Common myeloid progenitor, CD34-positive (primary cell): ENCODE measurements at regions not wholly inside any gene's neighbourhood (a gene's known extent, or its start where the extent isn't known, plus 50 kb on each side); places are given as distances from the start of the nearest gene placed in this dataset.

Source experiments
- CTCF ChIA-PET: fragments of 350-600 bp; sonication (Branson Sonifier 250); formaldehyde crosslinking; loops from one replicate; lab custom pipeline; 2021; ENCODE audit warnings: antibody characterized with exemption; lab: Charles Lee
- POLR2A ChIA-PET: fragments of 350-600 bp; sonication (Branson Sonifier 250); formaldehyde crosslinking; loops from one replicate; lab custom pipeline; 2021; ENCODE audit warnings: antibody characterized with exemption; lab: Charles Lee
- DNase-seq, 3 donors: peaks; one replicate each; pipeline versions ENCODE4 v3.0.0 to v3.0.0-alpha.2; 2013
- H3K27ac ChIP-seq, 2 experiments: 1 replicate in 1 of 2; 2 replicates in 1 of 2; pipeline ENCODE4 v1.7.0; 2013; ENCODE audit warnings: inconsistent platforms in 2 of 2, low read length in 2 of 2, mild to moderate bottlenecking in 2 of 2, low read depth in 1 of 2, moderate library complexity in 1 of 2; ENCODE audit not compliant: severe bottlenecking in 2 of 2, insufficient read depth in 1 of 2, poor library complexity in 1 of 2
- H3K27me3 ChIP-seq, 5 experiments: replicated peaks in 2 of 5; 1 replicate in 3 of 5; 2 replicates in 2 of 5; pipeline versions ENCODE4 v1.6.1 to v1.7.0; 2013; ENCODE audit warnings: low read length in 4 of 5, mild to moderate bottlenecking in 2 of 5, moderate library complexity in 2 of 5, inconsistent platforms in 1 of 5; ENCODE audit not compliant: insufficient read depth in 5 of 5, control insufficient read depth in 4 of 5
- H3K36me3 ChIP-seq, 4 experiments: 1 replicate in 2 of 4; 2 replicates in 2 of 4; pipeline versions ENCODE4 v1.6.1 to v1.7.0; 2013; ENCODE audit warnings: low read length in 3 of 4, control low read depth in 1 of 4, mild to moderate bottlenecking in 1 of 4; ENCODE audit not compliant: control insufficient read depth in 4 of 4, insufficient read depth in 4 of 4
- H3K4me1 ChIP-seq, 4 experiments: 1 replicate in 3 of 4; 2 replicates in 1 of 4; pipeline versions ENCODE4 v1.6.1 to v1.7.1; 2013; ENCODE audit warnings: low read length in 3 of 4, mild to moderate bottlenecking in 3 of 4, control low read depth in 1 of 4, inconsistent platforms in 1 of 4, moderate library complexity in 1 of 4; ENCODE audit not compliant: control insufficient read depth in 4 of 4, insufficient read depth in 4 of 4; ENCODE audit errors: control extremely low read depth in 1 of 4
- H3K4me3 ChIP-seq, 7 experiments: 1 replicate in 4 of 7; 2 replicates in 3 of 7; pipeline versions ENCODE4 v1.5.1 to v1.7.0; 2013; ENCODE audit warnings: mild to moderate bottlenecking in 7 of 7, low read length in 6 of 7, moderate library complexity in 6 of 7, inconsistent platforms in 2 of 7, low read depth in 2 of 7, control low read depth in 1 of 7; ENCODE audit not compliant: insufficient read depth in 4 of 7, control insufficient read depth in 1 of 7; ENCODE audit errors: extremely low read depth in 1 of 7
- H3K9me3 ChIP-seq, 5 experiments: 1 replicate in 4 of 5; 2 replicates in 1 of 5; pipeline versions ENCODE4 v1.6.1 to v1.7.1; 2013; ENCODE audit warnings: low read length in 4 of 5, mild to moderate bottlenecking in 2 of 5, inconsistent platforms in 1 of 5, low read depth in 1 of 5, moderate library complexity in 1 of 5; ENCODE audit not compliant: control insufficient read depth in 4 of 5, insufficient read depth in 2 of 5; ENCODE audit errors: control extremely low read depth in 1 of 5
- WGBS: methylation state at CpG from one replicate; pipeline ENCODE4 v1.1.5; 2013; ENCODE audit not compliant: insufficient coverage; 5-methylcytosine and 5-hydroxymethylcytosine counted together

- ChIA-PET CTCF (no interaction called here), POLR2A (no interaction called here)
- Histone ChIP-seq H3K27me3 (peaks cover 0 to 29% (median 2%) of the 10 kb centered on the region in 5 experiments), H3K36me3 (no peaks in the 10 kb centered on the region), H3K27ac (no peak overlapping the region), H3K9me3 (peaks cover 0 to 6% (median 0%) of the 10 kb centered on the region in 5 experiments), H3K4me1 (no peaks in the 10 kb centered on the region), H3K4me3 (no peak overlapping the region)
- no peak for DNase-seq
- 100% methylated on average over 2 of the region's 6 CpGs for WGBS
These were observed 239.8 kb downstream of the RBM19 start for GRCh38 chr12:113726254-113726819.

DNA sequence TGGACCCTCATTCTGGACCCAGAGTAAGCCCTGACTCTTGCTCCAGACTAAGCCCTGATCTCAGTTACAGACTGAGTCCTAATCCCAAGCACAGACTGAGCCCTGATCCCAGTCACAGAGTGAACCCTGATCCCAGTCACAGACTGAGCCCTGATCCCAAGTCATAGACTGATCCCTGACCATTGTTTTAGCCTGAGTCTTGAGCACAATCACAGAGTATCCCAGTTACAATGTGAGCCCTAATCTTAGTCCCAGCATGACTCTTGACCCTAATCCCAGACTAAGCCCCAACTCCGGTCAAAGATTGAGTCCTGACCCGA lies 240.6 kb downstream of the RBM19 start:
- CTCF ChIA-PET = no interaction called here
- WGBS = 100% methylated on average over 2 of the region's 2 CpGs
- DNase-seq = no peak

GRCh38 chr12:113724794-113725556 lies 241.2 kb downstream of the RBM19 start:
- ChIA-PET POLR2A (interaction anchor here (0.6 kb wide), 1 partner anchor 235 kb away, joined by 3 read pairs; no protein-coding TSS in a partner anchor), CTCF (no interaction called here)
- H3K4me3 ChIP-seq = no peak overlapping the region
- DNase-seq = no peak
- 90% methylated on average over 29 of the region's 34 CpGs for WGBS
- no peaks in the 10 kb centered on the region for H3K4me1 ChIP-seq
- no peaks in the 10 kb centered on the region for H3K36me3 ChIP-seq
- no peak overlapping the region for H3K27ac ChIP-seq
- H3K27me3 ChIP-seq = peaks cover 0 to 35% (median 2%) of the 10 kb centered on the region in 5 experiments
- peaks cover 0 to 6% (median 0%) of the 10 kb centered on the region in 5 experiments for H3K9me3 ChIP-seq

More for the DNA sequence above, 240.6 kb downstream of the RBM19 start:
- H3K27ac ChIP-seq = no peak overlapping the region
- H3K4me1 ChIP-seq = no peaks in the 10 kb centered on the region
- H3K9me3 ChIP-seq = peaks cover 0 to 6% (median 0%) of the 10 kb centered on the region in 5 experiments
- no peak overlapping the region for H3K4me3 ChIP-seq
- POLR2A ChIA-PET = interaction anchor here (0.6 kb wide), 1 partner anchor 236 kb away, joined by 3 read pairs; no protein-coding TSS in a partner anchor
- no peaks in the 10 kb centered on the region for H3K36me3 ChIP-seq
- H3K27me3 ChIP-seq = peaks cover 0 to 32% (median 2%) of the 10 kb centered on the region in 5 experiments

DNA sequence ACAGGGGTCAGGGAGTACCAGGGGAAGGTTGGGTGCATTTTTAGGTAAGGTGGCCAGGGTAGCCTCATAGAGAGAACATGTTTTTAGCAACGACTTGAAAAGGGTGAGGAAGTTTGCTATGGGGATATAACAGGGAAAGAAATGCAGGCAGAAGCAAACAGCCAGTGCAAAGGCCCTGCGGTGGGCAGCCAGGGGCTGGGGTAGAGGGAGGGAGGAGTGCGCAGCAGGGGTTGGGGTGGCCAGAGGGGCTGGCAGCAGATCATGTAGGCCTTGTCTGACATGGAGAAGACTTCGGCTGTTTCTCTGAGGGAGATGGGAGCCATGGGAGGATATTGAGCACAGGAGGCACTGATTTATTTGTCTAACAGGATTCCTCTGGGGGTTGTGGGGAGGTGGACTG lies 242.5 kb downstream of the RBM19 start:
- WGBS = 96% methylated on average over 4 of the region's 4 CpGs
- no peaks in the 10 kb centered on the region for H3K4me1 ChIP-seq
- peaks cover 0 to 6% (median 0%) of the 10 kb centered on the region in 5 experiments for H3K9me3 ChIP-seq
- H3K36me3 ChIP-seq = no peaks in the 10 kb centered on the region
- peaks cover 0 to 29% (median 2%) of the 10 kb centered on the region in 5 experiments for H3K27me3 ChIP-seq
- ChIA-PET POLR2A (no interaction called here), CTCF (no interaction called here)
- no peak overlapping the region for H3K4me3 ChIP-seq
- DNase-seq = no peak
- no peak overlapping the region for H3K27ac ChIP-seq

DNA sequence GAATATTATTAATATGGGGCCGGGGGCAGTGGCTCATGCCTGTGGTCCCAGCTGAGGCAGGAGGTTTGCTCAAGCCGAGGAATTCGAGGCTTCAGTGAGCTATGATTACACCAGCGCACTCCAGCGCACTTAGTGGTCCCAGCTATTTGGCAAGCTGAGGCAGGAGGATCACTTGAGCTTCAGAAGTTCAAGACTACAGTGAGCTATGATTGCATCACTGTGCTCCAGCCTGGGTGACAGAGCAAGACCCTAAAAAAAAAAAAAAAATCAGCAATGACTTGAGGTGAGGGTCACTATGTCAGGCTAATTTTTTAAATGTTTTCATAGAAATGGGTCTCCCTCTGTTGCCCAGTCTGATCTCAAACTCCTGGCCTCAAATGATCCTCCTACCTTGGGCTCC lies 243.4 kb downstream of the RBM19 start:
- Histone ChIP-seq H3K27ac (no peak overlapping the region), H3K4me3 (no peak overlapping the region), H3K4me1 (no peaks in the 10 kb centered on the region), H3K36me3 (no peaks in the 10 kb centered on the region), H3K9me3 (peaks cover 0 to 6% (median 0%) of the 10 kb centered on the region in 5 experiments), H3K27me3 (peaks cover 0 to 26% (median 2%) of the 10 kb centered on the region in 5 experiments)
- DNase-seq = no peak
- WGBS = 90% methylated on average over 2 of the region's 5 CpGs
- ChIA-PET CTCF (no interaction called here), POLR2A (no interaction called here)

GRCh38 chr12:113720629-113721028 lies 245.5 kb downstream of the RBM19 start:
- DNase-seq = no peak
- Histone ChIP-seq H3K36me3 (no peaks in the 10 kb centered on the region), H3K27ac (no peak overlapping the region), H3K4me1 (no peaks in the 10 kb centered on the region), H3K9me3 (no peaks in the 10 kb centered on the region), H3K4me3 (no peak overlapping the region), H3K27me3 (peaks cover 0 to 15% (median 2%) of the 10 kb centered on the region in 5 experiments)
- 33% methylated on average over 1 of the region's 4 CpGs for WGBS
- CTCF ChIA-PET = no interaction called here
- POLR2A ChIA-PET = no interaction called here

- Histone ChIP-seq H3K4me1 (no peaks in the 10 kb centered on the region), H3K27me3 (peaks cover 0 to 14% (median 2%) of the 10 kb centered on the region in 5 experiments), H3K4me3 (no peak overlapping the region), H3K9me3 (no peaks in the 10 kb centered on the region), H3K36me3 (no peaks in the 10 kb centered on the region), H3K27ac (no peak overlapping the region)
- ChIA-PET CTCF (no interaction called here), POLR2A (no interaction called here)
- WGBS = 98% methylated on average over 8 of the region's 8 CpGs
- DNase-seq = no peak
These were observed 246.1 kb downstream of the RBM19 start for GRCh38 chr12:113719911-113720591.
